Nephron (organoid): ENCODE measurements at regions not wholly inside any gene's neighbourhood (a gene's known extent, or its start where the extent isn't known, plus 50 kb on each side); places are given as distances from the start of the nearest gene placed in this dataset.

Source experiments
- H3K27ac Mint-ChIP-seq, 3 experiments: 2 replicates each; pipeline ENCODE4 v1.8.0; 2020; ENCODE audit warnings: mixed read lengths in 3 of 3, mild to moderate bottlenecking in 2 of 3, moderate library complexity in 1 of 3
- H3K27me3 Mint-ChIP-seq: 2 replicates; pipeline ENCODE4 v1.8.0; 2021; ENCODE audit warnings: low read depth, mild to moderate bottlenecking, moderate library complexity, mixed read lengths
- H3K36me3 Mint-ChIP-seq: 2 replicates; pipeline ENCODE4 v1.8.0; 2020; ENCODE audit warnings: low read depth, mixed read lengths
- H3K4me1 Mint-ChIP-seq: 2 replicates; pipeline ENCODE4 v1.8.0; 2020; ENCODE audit warnings: mixed read lengths
- H3K4me3 Mint-ChIP-seq, 3 experiments: 2 replicates each; pipeline ENCODE4 v1.8.0; 2020; ENCODE audit warnings: mild to moderate bottlenecking in 3 of 3, mixed read lengths in 3 of 3, moderate library complexity in 2 of 3
- H3K9me3 Mint-ChIP-seq: 2 replicates; pipeline ENCODE4 v1.8.0; 2020; ENCODE audit warnings: mixed read lengths
- CTCF ChIP-seq, 3 experiments: fragments of 200-600 bp; sonication (generic); IDR thresholded peaks; one replicate each; pipeline ENCODE4 v1.5.0; 2021; ENCODE audit warnings: antibody characterized with exemption in 3 of 3; ENCODE audit not compliant: unreplicated experiment in 3 of 3

- Mint-ChIP-seq H3K27me3 (peaks cover 5% of the 10 kb centered on the region), H3K4me3 (no peak overlapping the region), H3K9me3 (peaks cover 31% of the 10 kb centered on the region), H3K36me3 (peaks cover 4% of the 10 kb centered on the region), H3K4me1 (peaks cover 7% of the 10 kb centered on the region), H3K27ac (no peak overlapping the region)
- no peak for TF ChIP-seq CTCF (IDR thresholded peaks at IDR 0.05; ENCODE audit: unreplicated experiment in 3 of 3)
Measured at GRCh38 chr3:16079519-16079918, 95.0 kb upstream of the GALNT15 start.

- H3K27ac Mint-ChIP-seq = no peak overlapping the region
Measured at GRCh38 chr3:16081661-16082060, 92.8 kb upstream of the GALNT15 start.

GRCh38 chr3:16084887-16085286, 89.6 kb upstream of the GALNT15 start:
- TF ChIP-seq CTCF (IDR thresholded peaks at IDR 0.05; ENCODE audit: unreplicated experiment in 3 of 3) = no peak
- peaks cover 27% of the 10 kb centered on the region for H3K9me3 Mint-ChIP-seq
- H3K27me3 Mint-ChIP-seq = peaks cover 4% of the 10 kb centered on the region
- H3K36me3 Mint-ChIP-seq = peaks cover 4% of the 10 kb centered on the region
- no peak overlapping the region for H3K4me3 Mint-ChIP-seq
- peaks cover 16% of the 10 kb centered on the region for H3K4me1 Mint-ChIP-seq
- H3K27ac Mint-ChIP-seq = peak overlapping the region in 2 of 3 experiments; percentile 59 to 64

More at GRCh38 chr3:16081661-16082060, 92.8 kb upstream of the GALNT15 start:
- Mint-ChIP-seq H3K4me1 (peaks cover 17% of the 10 kb centered on the region), H3K36me3 (peaks cover 4% of the 10 kb centered on the region), H3K9me3 (peaks cover 40% of the 10 kb centered on the region), H3K27me3 (peaks cover 8% of the 10 kb centered on the region), H3K4me3 (no peak overlapping the region)
- TF ChIP-seq CTCF (IDR thresholded peaks at IDR 0.05; ENCODE audit: unreplicated experiment in 3 of 3) = no peak

- H3K27ac Mint-ChIP-seq = peak overlapping the region in 2 of 3 experiments; percentile 59 to 64
- peaks cover 26% of the 10 kb centered on the region for H3K9me3 Mint-ChIP-seq
- H3K4me1 Mint-ChIP-seq = peaks cover 21% of the 10 kb centered on the region
- TF ChIP-seq CTCF (IDR thresholded peaks at IDR 0.05; ENCODE audit: unreplicated experiment in 3 of 3) = no peak
- H3K27me3 Mint-ChIP-seq = peaks cover 4% of the 10 kb centered on the region
- H3K4me3 Mint-ChIP-seq = no peak overlapping the region
- H3K36me3 Mint-ChIP-seq = peaks cover 4% of the 10 kb centered on the region
Measured at GRCh38 chr3:16085410-16085809, 89.1 kb upstream of the GALNT15 start.

- H3K4me1 Mint-ChIP-seq = peaks cover 22% of the 10 kb centered on the region
- TF ChIP-seq CTCF (IDR thresholded peaks at IDR 0.05; ENCODE audit: unreplicated experiment in 3 of 3) = no peak
- H3K36me3 Mint-ChIP-seq = no peaks in the 10 kb centered on the region
- H3K9me3 Mint-ChIP-seq = peaks cover 22% of the 10 kb centered on the region
- peak overlapping the region in 2 of 3 experiments; percentile 59 to 85 for H3K27ac Mint-ChIP-seq
- no peak overlapping the region for H3K4me3 Mint-ChIP-seq
- peaks cover 4% of the 10 kb centered on the region for H3K27me3 Mint-ChIP-seq
Measured at GRCh38 chr3:16085884-16086608, 88.4 kb upstream of the GALNT15 start.

- H3K4me1 Mint-ChIP-seq = peaks cover 22% of the 10 kb centered on the region
- no peaks in the 10 kb centered on the region for H3K36me3 Mint-ChIP-seq
- peaks cover 22% of the 10 kb centered on the region for H3K9me3 Mint-ChIP-seq
- no peak overlapping the region for H3K27ac Mint-ChIP-seq
- TF ChIP-seq CTCF (IDR thresholded peaks at IDR 0.05; ENCODE audit: unreplicated experiment in 3 of 3) = no peak
- peaks cover 4% of the 10 kb centered on the region for H3K27me3 Mint-ChIP-seq
- H3K4me3 Mint-ChIP-seq = no peak overlapping the region
Measured at GRCh38 chr3:16086690-16087089, 87.8 kb upstream of the GALNT15 start.
